Ecto neural progenitor cell (in vitro differentiated cells): ENCODE measurements at regions not wholly inside any gene's neighbourhood (a gene's known extent, or its start where the extent isn't known, plus 50 kb on each side); places are given as distances from the start of the nearest gene placed in this dataset.

Source experiments
- DNase-seq: peaks from one replicate; pipeline ENCODE4 v3.0.0-alpha.2; 2018; ENCODE audit warnings: low spot score

GRCh38 chr19:29428071-29428470, 97.7 kb upstream of the VSTM2B start:
- no peak for DNase-seq

- no peak for DNase-seq
These were observed 96.8 kb upstream of the VSTM2B start for GRCh38 chr19:29429021-29429420.

DNA sequence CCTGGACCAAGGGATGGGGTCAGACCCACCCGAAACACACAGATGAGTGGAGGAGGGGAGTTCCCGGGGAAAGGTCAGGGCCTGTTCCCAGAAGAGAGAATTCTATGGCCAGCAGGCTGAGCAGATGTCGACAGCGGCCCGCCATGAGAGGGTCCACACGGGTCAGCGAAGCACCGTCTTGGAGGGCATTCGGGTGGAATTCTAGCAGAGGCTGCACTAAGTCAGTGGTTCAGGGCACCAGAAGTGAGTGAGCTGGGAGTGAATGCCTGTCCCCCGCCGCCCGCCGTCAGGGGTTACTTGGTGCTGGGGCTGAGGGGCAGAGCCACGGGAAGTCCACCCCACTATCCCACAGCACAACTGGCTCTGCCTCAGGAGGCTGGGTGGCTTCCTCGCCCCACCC, 96.2 kb upstream of the VSTM2B start:
- DNase-seq = no peak

GRCh38 chr19:29431332-29431731, 94.5 kb upstream of the VSTM2B start:
- DNase-seq = no peak

DNA sequence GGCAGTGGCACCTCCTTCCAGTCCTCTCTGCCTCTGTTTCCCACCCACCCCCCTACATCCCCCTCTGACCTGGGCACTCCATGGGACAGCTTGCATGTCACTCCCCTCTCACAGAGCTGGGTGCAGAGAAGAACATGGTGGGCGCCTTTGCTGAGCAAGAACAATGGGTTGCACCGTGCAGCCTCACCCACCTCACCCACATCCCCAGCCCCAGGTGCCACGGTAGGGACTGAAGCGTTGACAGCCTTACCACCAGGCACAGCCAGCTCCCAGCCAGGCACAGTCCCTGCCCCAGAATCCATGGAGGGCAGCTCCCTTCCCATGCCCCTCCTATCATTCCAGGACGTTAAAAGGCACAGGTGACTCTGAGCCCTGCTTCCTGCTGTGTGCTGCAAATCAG, 93.1 kb upstream of the VSTM2B start:
- DNase-seq = no peak

GRCh38 chr19:29436591-29437103, 89.1 kb upstream of the VSTM2B start:
- DNase-seq = no peak

DNA sequence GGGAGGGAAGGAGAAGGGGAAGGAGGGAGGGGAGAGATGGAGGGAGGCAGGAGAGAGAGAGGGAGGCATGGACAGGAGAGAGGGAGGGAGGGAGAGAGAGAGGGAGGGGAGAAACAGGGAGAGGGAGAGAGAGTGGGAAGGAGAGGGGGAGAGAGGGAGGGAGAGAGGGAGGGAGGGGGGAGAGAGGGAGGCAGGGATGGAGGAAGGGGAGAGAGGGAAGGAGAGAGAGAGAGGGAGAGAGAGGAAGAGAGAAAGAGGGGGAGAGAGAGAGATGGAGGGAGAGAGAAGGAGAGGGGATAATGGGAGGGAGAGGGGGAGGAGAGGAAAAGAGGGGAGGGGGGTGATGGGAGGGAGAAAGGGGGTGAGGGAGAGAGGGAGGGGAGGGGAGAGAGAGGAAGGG, 86.8 kb upstream of the VSTM2B start:
- DNase-seq = no peak

DNA sequence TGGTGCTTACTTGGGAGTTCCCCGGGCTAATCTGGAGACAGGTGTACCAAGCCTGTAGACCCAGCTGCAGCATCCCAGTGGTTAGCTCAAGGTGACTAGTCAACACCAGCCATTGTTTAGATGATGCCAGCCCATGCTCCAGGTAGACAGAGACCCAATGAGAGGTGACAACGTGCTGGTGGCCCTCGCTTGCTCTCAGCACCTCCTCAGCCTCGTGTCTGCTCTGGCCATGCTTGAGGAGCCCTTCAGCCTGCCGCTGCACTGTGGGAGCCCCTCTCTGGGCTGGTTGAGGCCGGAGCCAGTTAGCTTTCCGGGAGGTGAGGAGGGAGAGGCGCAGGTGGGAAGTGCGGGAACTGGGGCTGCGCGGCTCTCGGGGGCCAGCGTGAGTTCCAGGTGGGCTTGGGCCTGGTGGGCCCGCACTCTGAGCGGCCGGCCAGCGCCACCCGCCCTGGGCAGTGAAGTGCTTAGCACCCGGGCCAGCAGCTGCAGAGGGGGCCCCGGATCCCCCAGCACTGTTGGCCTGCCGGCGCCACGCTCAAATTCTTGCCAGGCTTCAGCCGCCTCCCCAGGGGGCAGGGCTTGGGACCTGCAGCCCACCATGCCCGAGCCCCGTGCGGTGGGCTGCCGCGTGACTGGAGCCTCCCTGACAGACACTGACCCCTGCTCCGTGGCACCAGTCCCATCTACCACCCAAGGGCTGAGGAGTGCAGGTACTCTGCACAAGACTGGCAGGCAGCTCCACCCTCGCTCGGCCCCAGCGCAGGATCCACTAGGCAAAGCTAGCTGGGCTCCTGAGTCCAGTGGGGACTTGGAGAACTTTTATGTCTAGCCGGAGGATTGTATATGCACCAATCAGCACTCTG, 85.9 kb upstream of the VSTM2B start:
- DNase-seq = no peak

GRCh38 chr19:29442094-29442493, 83.7 kb upstream of the VSTM2B start:
- DNase-seq = no peak

GRCh38 chr19:29442910-29443309, 82.9 kb upstream of the VSTM2B start:
- no peak for DNase-seq

DNA sequence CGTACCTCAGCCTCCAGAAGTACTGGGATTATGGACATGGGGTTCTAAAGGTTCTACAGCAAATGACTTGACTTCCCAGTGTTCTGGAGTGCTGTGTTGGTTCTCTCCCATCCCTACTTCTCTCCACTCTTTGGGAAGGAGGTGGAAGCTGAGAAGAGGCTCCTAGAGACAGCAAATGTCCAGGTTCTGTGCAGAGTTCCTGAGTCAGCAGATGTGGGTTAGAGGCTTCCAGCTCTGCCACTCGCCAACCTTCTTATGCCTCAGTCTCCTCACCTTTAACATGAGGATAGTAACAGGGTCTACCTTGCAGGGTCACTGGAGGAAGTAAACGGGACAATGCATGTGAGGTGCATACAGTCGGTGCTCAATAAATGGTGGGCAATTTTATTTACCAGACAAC, 80.5 kb upstream of the VSTM2B start:
- no peak for DNase-seq

DNA sequence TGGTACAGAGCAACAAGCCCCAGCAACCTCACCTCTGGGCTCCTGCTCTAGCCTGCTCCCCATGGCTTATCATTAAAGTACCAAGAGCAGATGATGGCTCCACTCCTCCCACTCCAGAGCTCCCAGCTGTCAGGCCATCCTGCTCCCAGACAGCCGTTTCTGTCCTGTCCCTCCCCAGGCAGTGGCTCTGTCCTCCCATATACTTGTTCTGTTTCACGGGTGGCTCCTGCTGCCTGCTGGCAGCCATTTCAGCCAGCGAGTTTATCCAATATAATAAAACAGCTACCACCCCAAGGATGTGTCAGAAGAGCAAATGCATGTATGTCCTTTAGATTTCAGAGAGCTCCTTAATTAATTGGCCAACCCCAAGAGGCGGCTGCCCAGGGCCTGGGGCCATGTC, 79.4 kb upstream of the VSTM2B start:
- DNase-seq = peak; percentile 13

GRCh38 chr19:29448046-29448445, 77.7 kb upstream of the VSTM2B start:
- peak; percentile 5 for DNase-seq

- DNase-seq = peak; percentile 14
These were observed 76.4 kb upstream of the VSTM2B start for GRCh38 chr19:29449371-29449770.

DNA sequence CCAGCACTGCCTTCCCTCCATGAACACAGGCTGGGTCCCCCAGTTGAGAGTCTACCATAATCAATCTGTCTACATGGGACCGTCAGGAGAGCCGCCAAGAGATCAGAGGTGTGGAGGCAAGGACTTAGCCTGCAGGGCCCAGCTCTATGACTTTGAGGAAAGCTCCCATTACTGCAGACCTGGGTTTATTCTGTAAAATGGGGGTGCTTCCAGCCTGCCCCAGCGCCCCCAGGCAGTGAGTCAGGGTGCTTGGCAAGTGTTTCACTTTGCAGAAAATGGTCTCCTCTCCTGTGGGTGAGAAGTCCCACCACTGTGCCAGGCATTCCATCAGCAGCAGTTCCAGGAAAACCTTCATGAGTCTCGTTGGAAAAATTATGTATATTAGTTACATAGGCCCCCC, 75.5 kb upstream of the VSTM2B start:
- DNase-seq = peak; percentile 7

DNA sequence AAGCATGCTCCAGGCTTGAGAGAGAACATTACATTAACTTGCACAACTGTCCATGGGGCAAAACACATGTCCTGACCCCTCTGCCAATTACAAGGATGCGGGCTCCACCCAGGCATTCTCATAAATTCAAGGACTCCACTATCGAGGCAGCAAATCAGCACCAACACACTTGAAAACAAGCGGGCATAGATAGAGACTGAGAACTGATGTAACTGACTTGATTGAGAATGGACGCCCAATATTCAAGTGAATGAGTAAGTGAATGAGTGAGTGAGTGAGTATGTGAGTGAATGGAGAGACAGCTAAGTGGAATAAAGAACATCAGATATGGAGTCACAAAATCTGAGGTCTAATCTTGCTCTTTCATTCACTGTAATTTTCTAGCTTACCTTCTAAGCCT, 75.0 kb upstream of the VSTM2B start:
- peak; percentile 5 for DNase-seq

- peak; percentile 9 for DNase-seq
These were observed 71.7 kb upstream of the VSTM2B start for GRCh38 chr19:29454109-29454508.

DNA sequence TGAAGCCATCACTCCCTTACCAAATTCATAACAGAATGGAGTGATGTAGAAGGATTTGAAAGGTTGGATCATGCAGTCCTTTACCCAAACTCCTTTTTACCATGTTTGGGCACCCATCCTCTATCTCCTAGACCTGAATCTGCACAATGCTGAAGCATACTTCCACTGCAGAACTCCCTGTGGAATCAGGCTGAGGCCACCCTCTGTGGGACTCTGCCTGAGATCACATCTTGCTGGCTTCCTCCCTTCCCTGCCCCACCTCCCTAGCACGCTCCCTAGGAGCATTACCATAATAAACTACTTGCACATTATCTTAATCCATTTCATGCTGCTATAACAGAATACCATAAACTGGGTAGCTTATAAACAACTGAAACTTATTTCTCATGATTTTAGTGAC, 68.4 kb upstream of the VSTM2B start:
- DNase-seq = no peak

DNA sequence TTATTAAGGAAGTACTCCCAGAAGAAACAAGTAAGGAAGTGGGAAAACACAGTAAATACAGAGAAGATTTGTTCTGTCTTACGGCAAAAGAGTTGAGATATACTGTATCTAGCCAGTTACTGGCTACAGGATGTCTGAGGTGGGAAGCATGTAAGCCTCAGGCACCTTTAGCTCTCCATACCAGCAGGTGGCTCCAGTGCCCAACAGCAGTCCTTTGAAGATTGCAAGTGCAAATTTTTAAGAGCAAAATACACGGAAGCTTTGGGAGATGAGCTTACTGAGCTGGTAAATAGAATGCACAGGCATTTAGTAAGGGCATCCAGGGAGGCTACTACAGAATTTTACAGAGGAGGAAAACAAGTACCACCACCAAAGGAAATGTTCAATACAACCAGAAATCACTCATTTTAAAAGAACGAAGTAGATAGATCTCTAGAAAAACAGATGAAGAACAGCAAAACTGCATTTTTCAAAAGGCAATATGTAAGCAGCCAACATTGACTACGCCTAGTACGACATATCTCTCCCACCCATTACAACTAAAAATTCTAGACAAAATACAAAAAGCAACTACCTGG, 57.9 kb upstream of the VSTM2B start:
- no peak for DNase-seq

- DNase-seq = no peak
These were observed 50.3 kb upstream of the VSTM2B start for GRCh38 chr19:29475469-29475868.
